ENCODE measurements at regions not wholly inside any gene's neighbourhood (a gene's known extent, or its start where the extent isn't known, plus 50 kb on each side); places are given as distances from the start of the nearest gene placed in this dataset.

GRCh38 chr14:39683691-39684260 lies 251.5 kb upstream of the FBXO33 start:
- Histone ChIP-seq H3K27me3 (ENCODE audit: control insufficient read depth, insufficient read depth, low read length) (no peaks in the 10 kb centered on the region), H3K36me3 (ENCODE audit: control insufficient read depth, insufficient read depth, low read length) (no peaks in the 10 kb centered on the region), H3K4me3 (ENCODE audit: low read depth, low read length) (no peak overlapping the region)
- no peak for DNase-seq (ENCODE audit: low read depth)
- TF ChIP-seq CTCF (IDR thresholded peaks at IDR 0.05; ENCODE audit: insufficient read depth, low read length, poor library complexity, severe bottlenecking): no peak

- DNase-seq (ENCODE audit: low read depth): no peak
- H3K36me3 ChIP-seq (ENCODE audit: control insufficient read depth, insufficient read depth, low read length): no peaks in the 10 kb centered on the region
- no peaks in the 10 kb centered on the region for H3K27me3 ChIP-seq (ENCODE audit: control insufficient read depth, insufficient read depth, low read length)
- H3K4me3 ChIP-seq (ENCODE audit: low read depth, low read length): no peak overlapping the region
- no peak for TF ChIP-seq CTCF (IDR thresholded peaks at IDR 0.05; ENCODE audit: insufficient read depth, low read length, poor library complexity, severe bottlenecking)
These were observed 250.3 kb upstream of the FBXO33 start for GRCh38 chr14:39682582-39682981.

GRCh38 chr14:39681782-39682399 lies 249.7 kb upstream of the FBXO33 start:
- no peak for TF ChIP-seq CTCF (IDR thresholded peaks at IDR 0.05; ENCODE audit: insufficient read depth, low read length, poor library complexity, severe bottlenecking)
- DNase-seq (ENCODE audit: low read depth): no peak

GRCh38 chr14:39680777-39681176 lies 248.5 kb upstream of the FBXO33 start:
- DNase-seq (ENCODE audit: low read depth): no peak
- no peak for TF ChIP-seq CTCF (IDR thresholded peaks at IDR 0.05; ENCODE audit: insufficient read depth, low read length, poor library complexity, severe bottlenecking)
- H3K27me3 ChIP-seq (ENCODE audit: control insufficient read depth, insufficient read depth, low read length): no peaks in the 10 kb centered on the region
- H3K36me3 ChIP-seq (ENCODE audit: control insufficient read depth, insufficient read depth, low read length): no peaks in the 10 kb centered on the region
- H3K4me3 ChIP-seq (ENCODE audit: low read depth, low read length): no peak overlapping the region

More at GRCh38 chr14:39681782-39682399, 249.7 kb upstream of the FBXO33 start:
- Histone ChIP-seq H3K36me3 (ENCODE audit: control insufficient read depth, insufficient read depth, low read length) (no peaks in the 10 kb centered on the region), H3K27me3 (ENCODE audit: control insufficient read depth, insufficient read depth, low read length) (no peaks in the 10 kb centered on the region), H3K4me3 (ENCODE audit: low read depth, low read length) (no peak overlapping the region)

- no peak for DNase-seq (ENCODE audit: low read depth)
- no peak for TF ChIP-seq CTCF (IDR thresholded peaks at IDR 0.05; ENCODE audit: insufficient read depth, low read length, poor library complexity, severe bottlenecking)
- H3K36me3 ChIP-seq (ENCODE audit: control insufficient read depth, insufficient read depth, low read length): no peaks in the 10 kb centered on the region
- H3K27me3 ChIP-seq (ENCODE audit: control insufficient read depth, insufficient read depth, low read length): no peaks in the 10 kb centered on the region
- H3K4me3 ChIP-seq (ENCODE audit: low read depth, low read length): no peak overlapping the region
These were observed 241.5 kb upstream of the FBXO33 start for GRCh38 chr14:39673734-39674133.

- TF ChIP-seq CTCF (IDR thresholded peaks at IDR 0.05; ENCODE audit: insufficient read depth, low read length, poor library complexity, severe bottlenecking): no peak
- no peak for DNase-seq (ENCODE audit: low read depth)
- Histone ChIP-seq H3K4me3 (ENCODE audit: low read depth, low read length) (no peak overlapping the region), H3K36me3 (ENCODE audit: control insufficient read depth, insufficient read depth, low read length) (no peaks in the 10 kb centered on the region), H3K27me3 (ENCODE audit: control insufficient read depth, insufficient read depth, low read length) (no peaks in the 10 kb centered on the region)
These were observed 241.1 kb upstream of the FBXO33 start for GRCh38 chr14:39673270-39673711.
